ENCODE measurements at regions not wholly inside any gene's neighbourhood (a gene's known extent, or its start where the extent isn't known, plus 50 kb on each side); places are given as distances from the start of the nearest gene placed in this dataset.
"Not testable (repeated sequence)": the region's sequence is repeated elsewhere in the genome, so short reads cannot be mapped to it uniquely, and the experiment has no call there.

- Mint-ChIP-seq H3K4me1 (ENCODE audit: insufficient read depth, unreplicated experiment) (no peaks in the 10 kb centered on the region), H3K9me3 (ENCODE audit: unreplicated experiment) (no peaks in the 10 kb centered on the region), H3K36me3 (ENCODE audit: insufficient read depth, unreplicated experiment) (no peaks in the 10 kb centered on the region), H3K27ac (ENCODE audit: low read depth, unreplicated experiment) (no peak overlapping the region), H3K4me3 (ENCODE audit: unreplicated experiment) (no peak overlapping the region), H3K27me3 (ENCODE audit: insufficient read depth, unreplicated experiment) (peaks cover 62% of the 10 kb centered on the region)
- intact Hi-C loops (cut with micrococcal nuclease) = loop anchor here (2.0 to 5.0 kb wide), 2 partner anchors 1313 to 1326 kb away; no protein-coding TSS in a partner anchor
- ChIA-PET POLR2A (no interaction called here), CTCF (no interaction called here)
- no peak for TF ChIP-seq CTCF (IDR thresholded peaks at IDR 0.05; ENCODE audit: unreplicated experiment)
- DNase-seq (ENCODE audit: unreplicated experiment) = no peak
- BruUV-seq (replicated peaks) = no TSS peak
These were observed 316.2 kb downstream of the POM121L12 start for GRCh38 chr7:53351681-53352080.

GRCh38 chr7:53358269-53358668 lies 322.8 kb downstream of the POM121L12 start:
- TF ChIP-seq CTCF (IDR thresholded peaks at IDR 0.05; ENCODE audit: unreplicated experiment) = no peak
- POLR2A ChIA-PET = no interaction called here
- H3K27ac Mint-ChIP-seq (ENCODE audit: low read depth, unreplicated experiment) = no peak overlapping the region
- peaks cover 7% of the 10 kb centered on the region for H3K9me3 Mint-ChIP-seq (ENCODE audit: unreplicated experiment)
- no peaks in the 10 kb centered on the region for H3K36me3 Mint-ChIP-seq (ENCODE audit: insufficient read depth, unreplicated experiment)
- no peak for DNase-seq (ENCODE audit: unreplicated experiment)
- peaks cover 84% of the 10 kb centered on the region for H3K27me3 Mint-ChIP-seq (ENCODE audit: insufficient read depth, unreplicated experiment)
- no peaks in the 10 kb centered on the region for H3K4me1 Mint-ChIP-seq (ENCODE audit: insufficient read depth, unreplicated experiment)
- CTCF ChIA-PET = no interaction called here
- intact Hi-C loops (cut with micrococcal nuclease) = no loop called here
- no peak overlapping the region for H3K4me3 Mint-ChIP-seq (ENCODE audit: unreplicated experiment)
- no TSS peak for BruUV-seq (replicated peaks)

- Mint-ChIP-seq H3K4me3 (ENCODE audit: unreplicated experiment) (no peak overlapping the region), H3K9me3 (ENCODE audit: unreplicated experiment) (no peaks in the 10 kb centered on the region), H3K27me3 (ENCODE audit: insufficient read depth, unreplicated experiment) (peaks cover 29% of the 10 kb centered on the region), H3K36me3 (ENCODE audit: insufficient read depth, unreplicated experiment) (no peaks in the 10 kb centered on the region), H3K4me1 (ENCODE audit: insufficient read depth, unreplicated experiment) (peaks cover 5% of the 10 kb centered on the region), H3K27ac (ENCODE audit: low read depth, unreplicated experiment) (no peak overlapping the region)
- no TSS peak for BruUV-seq (replicated peaks)
- no peak for TF ChIP-seq CTCF (IDR thresholded peaks at IDR 0.05; ENCODE audit: unreplicated experiment)
- intact Hi-C loops (cut with micrococcal nuclease) = no loop called here
- ChIA-PET POLR2A (no interaction called here), CTCF (interaction anchor here (0.5 to 2.1 kb wide), 2 partner anchors 13 to 33 kb away, joined by 4 to 7 read pairs; no protein-coding TSS in a partner anchor)
- DNase-seq (ENCODE audit: unreplicated experiment) = peak; percentile 4
These were observed 347.7 kb downstream of the POM121L12 start for GRCh38 chr7:53383131-53383530.

- intact Hi-C loops (cut with micrococcal nuclease); H3K36me3 Mint-ChIP-seq (ENCODE audit: insufficient read depth, unreplicated experiment); H3K4me3 Mint-ChIP-seq (ENCODE audit: unreplicated experiment); BruUV-seq (replicated peaks); H3K27ac Mint-ChIP-seq (ENCODE audit: low read depth, unreplicated experiment); DNase-seq (ENCODE audit: unreplicated experiment); POLR2A ChIA-PET; H3K9me3 Mint-ChIP-seq (ENCODE audit: unreplicated experiment); H3K4me1 Mint-ChIP-seq (ENCODE audit: insufficient read depth, unreplicated experiment): not testable (repeated sequence)
- H3K27me3 Mint-ChIP-seq (ENCODE audit: insufficient read depth, unreplicated experiment) = peaks cover 25% of the 10 kb centered on the region
- CTCF ChIA-PET = interaction anchor here (1.3 kb wide), 1 partner anchor 10 kb away, joined by 3 read pairs; no protein-coding TSS in a partner anchor
These were observed 349.8 kb downstream of the POM121L12 start for GRCh38 chr7:53385239-53385638.

GRCh38 chr7:53387515-53387914 lies 352.1 kb downstream of the POM121L12 start:
- ChIA-PET POLR2A (no interaction called here), CTCF (interaction anchor here (0.6 kb wide), 1 partner anchor 1272 kb away, joined by 3 read pairs; no protein-coding TSS in a partner anchor)
- Mint-ChIP-seq H3K4me1 (ENCODE audit: insufficient read depth, unreplicated experiment) (peaks cover 5% of the 10 kb centered on the region), H3K27me3 (ENCODE audit: insufficient read depth, unreplicated experiment) (peaks cover 39% of the 10 kb centered on the region), H3K9me3 (ENCODE audit: unreplicated experiment) (no peaks in the 10 kb centered on the region), H3K27ac (ENCODE audit: low read depth, unreplicated experiment) (no peak overlapping the region), H3K4me3 (ENCODE audit: unreplicated experiment) (no peak overlapping the region), H3K36me3 (ENCODE audit: insufficient read depth, unreplicated experiment) (no peaks in the 10 kb centered on the region)
- no peak for TF ChIP-seq CTCF (IDR thresholded peaks at IDR 0.05; ENCODE audit: unreplicated experiment)
- no TSS peak for BruUV-seq (replicated peaks)
- intact Hi-C loops (cut with micrococcal nuclease) = no loop called here
- DNase-seq (ENCODE audit: unreplicated experiment) = no peak

Measured in MCF 10A (cell line).